ENCODE measurements at regions not wholly inside any gene's neighbourhood (a gene's known extent, or its start where the extent isn't known, plus 50 kb on each side); places are given as distances from the start of the nearest gene placed in this dataset.

DNA sequence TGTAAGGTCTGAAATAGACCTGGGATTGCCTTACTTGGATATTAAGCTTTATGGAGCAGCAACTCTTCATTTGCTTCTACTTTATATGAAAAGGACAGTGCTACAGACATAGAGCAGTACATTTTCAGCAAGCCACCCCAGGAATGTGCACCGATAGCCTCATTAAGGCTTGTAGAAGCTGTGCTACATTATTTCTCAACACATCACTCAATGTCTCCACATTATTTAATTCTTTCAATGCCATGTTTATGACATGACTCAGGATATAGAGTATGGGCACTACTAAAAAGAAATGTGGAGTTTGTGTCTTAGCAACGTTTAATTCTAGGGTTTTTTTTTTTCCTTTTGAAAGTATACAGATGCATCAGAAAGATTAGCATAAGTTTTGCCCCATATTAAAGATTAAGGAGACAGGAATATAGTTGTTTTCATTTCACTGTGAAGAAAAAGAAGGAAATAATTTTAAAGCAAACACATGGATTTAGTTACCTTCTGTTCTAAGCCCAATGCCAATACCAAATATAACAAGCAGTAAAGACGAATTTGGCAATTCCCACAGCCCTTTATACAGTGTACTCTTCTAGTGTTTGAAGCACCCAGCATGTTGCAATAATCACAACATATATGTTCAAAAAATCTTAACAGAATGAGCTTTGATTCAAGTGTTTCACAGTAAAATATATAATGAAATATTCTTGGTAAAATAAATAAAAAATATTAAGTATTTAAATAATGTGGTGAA is 2140.1 kb upstream of the AGA start:
- TF ChIP-seq, protein P1, sequence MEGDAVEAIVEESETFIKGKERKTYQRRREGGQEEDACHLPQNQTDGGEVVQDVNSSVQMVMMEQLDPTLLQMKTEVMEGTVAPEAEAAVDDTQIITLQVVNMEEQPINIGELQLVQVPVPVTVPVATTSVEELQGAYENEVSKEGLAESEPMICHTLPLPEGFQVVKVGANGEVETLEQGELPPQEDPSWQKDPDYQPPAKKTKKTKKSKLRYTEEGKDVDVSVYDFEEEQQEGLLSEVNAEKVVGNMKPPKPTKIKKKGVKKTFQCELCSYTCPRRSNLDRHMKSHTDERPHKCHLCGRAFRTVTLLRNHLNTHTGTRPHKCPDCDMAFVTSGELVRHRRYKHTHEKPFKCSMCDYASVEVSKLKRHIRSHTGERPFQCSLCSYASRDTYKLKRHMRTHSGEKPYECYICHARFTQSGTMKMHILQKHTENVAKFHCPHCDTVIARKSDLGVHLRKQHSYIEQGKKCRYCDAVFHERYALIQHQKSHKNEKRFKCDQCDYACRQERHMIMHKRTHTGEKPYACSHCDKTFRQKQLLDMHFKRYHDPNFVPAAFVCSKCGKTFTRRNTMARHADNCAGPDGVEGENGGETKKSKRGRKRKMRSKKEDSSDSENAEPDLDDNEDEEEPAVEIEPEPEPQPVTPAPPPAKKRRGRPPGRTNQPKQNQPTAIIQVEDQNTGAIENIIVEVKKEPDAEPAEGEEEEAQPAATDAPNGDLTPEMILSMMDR (IDR thresholded peaks at IDR 0.05 in 2 of 3, conservative IDR thresholded peaks at IDR 0.05 in 1 of 3; ENCODE audit: borderline replicate concordance in 1 of 3, insufficient read depth in 1 of 3, low read depth in 2 of 3, low read length in 2 of 3), result no peak
- TF ChIP-seq POLR2A (IDR thresholded peaks at IDR 0.05; ENCODE audit: borderline replicate concordance, extremely low read depth, insufficient read depth, insufficient read length) (no peak), RAD21 (IDR thresholded peaks at IDR 0.05; ENCODE audit: low read depth) (no peak), JUND (IDR thresholded peaks at IDR 0.05) (no peak), EGR1 (IDR thresholded peaks at IDR 0.05; ENCODE audit: low read depth) (no peak), EZH2 (IDR thresholded peaks at IDR 0.05) (no peak), POLR2AphosphoS5 (IDR thresholded peaks at IDR 0.05; ENCODE audit: low read depth, low read length) (no peak), SP1 (IDR thresholded peaks at IDR 0.05; ENCODE audit: low read depth) (no peak), EZH2phosphoT487 (IDR thresholded peaks at IDR 0.05; ENCODE audit: borderline replicate concordance) (no peak)
- TF ChIP-seq, protein P2, sequence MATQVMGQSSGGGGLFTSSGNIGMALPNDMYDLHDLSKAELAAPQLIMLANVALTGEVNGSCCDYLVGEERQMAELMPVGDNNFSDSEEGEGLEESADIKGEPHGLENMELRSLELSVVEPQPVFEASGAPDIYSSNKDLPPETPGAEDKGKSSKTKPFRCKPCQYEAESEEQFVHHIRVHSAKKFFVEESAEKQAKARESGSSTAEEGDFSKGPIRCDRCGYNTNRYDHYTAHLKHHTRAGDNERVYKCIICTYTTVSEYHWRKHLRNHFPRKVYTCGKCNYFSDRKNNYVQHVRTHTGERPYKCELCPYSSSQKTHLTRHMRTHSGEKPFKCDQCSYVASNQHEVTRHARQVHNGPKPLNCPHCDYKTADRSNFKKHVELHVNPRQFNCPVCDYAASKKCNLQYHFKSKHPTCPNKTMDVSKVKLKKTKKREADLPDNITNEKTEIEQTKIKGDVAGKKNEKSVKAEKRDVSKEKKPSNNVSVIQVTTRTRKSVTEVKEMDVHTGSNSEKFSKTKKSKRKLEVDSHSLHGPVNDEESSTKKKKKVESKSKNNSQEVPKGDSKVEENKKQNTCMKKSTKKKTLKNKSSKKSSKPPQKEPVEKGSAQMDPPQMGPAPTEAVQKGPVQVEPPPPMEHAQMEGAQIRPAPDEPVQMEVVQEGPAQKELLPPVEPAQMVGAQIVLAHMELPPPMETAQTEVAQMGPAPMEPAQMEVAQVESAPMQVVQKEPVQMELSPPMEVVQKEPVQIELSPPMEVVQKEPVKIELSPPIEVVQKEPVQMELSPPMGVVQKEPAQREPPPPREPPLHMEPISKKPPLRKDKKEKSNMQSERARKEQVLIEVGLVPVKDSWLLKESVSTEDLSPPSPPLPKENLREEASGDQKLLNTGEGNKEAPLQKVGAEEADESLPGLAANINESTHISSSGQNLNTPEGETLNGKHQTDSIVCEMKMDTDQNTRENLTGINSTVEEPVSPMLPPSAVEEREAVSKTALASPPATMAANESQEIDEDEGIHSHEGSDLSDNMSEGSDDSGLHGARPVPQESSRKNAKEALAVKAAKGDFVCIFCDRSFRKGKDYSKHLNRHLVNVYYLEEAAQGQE (IDR thresholded peaks at IDR 0.05; ENCODE audit: low read depth), result no peak
- TF ChIP-seq, protein P3, sequence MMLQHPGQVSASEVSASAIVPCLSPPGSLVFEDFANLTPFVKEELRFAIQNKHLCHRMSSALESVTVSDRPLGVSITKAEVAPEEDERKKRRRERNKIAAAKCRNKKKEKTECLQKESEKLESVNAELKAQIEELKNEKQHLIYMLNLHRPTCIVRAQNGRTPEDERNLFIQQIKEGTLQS (IDR thresholded peaks at IDR 0.05), result no peak
- TF ChIP-seq, protein P4, sequence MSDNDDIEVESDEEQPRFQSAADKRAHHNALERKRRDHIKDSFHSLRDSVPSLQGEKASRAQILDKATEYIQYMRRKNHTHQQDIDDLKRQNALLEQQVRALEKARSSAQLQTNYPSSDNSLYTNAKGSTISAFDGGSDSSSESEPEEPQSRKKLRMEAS (IDR thresholded peaks at IDR 0.05), result no peak

Measured in HCT116 (cell line).